ENCODE measurements at regions not wholly inside any gene's neighbourhood (a gene's known extent, or its start where the extent isn't known, plus 50 kb on each side); places are given as distances from the start of the nearest gene placed in this dataset.

GRCh38 chr4:81330018-81330417, 115.0 kb upstream of the PRKG2 start:
- no peaks in the 10 kb centered on the region for H3K4me1 ChIP-seq (ENCODE audit: control insufficient read depth, extremely low read depth, insufficient read depth, low read length)
- no peaks in the 10 kb centered on the region for H3K36me3 ChIP-seq (ENCODE audit: control insufficient read depth in 2 of 2, extremely low read depth in 1 of 2, insufficient read depth in 2 of 2, low read length in 2 of 2)
- no peak overlapping the region for H3K9ac ChIP-seq (replicated peaks; ENCODE audit: extremely low read depth, insufficient read depth, low read length)
- TF ChIP-seq POLR2A (IDR thresholded peaks at IDR 0.05; ENCODE audit: low read depth, low read length) (no peak), MYC (IDR thresholded peaks at IDR 0.05; ENCODE audit: low read depth, low read length) (no peak), POLR2AphosphoS5 (IDR thresholded peaks at IDR 0.05; ENCODE audit: insufficient read depth, low read depth, low read length) (no peak), EZH2 (IDR thresholded peaks at IDR 0.05; ENCODE audit: borderline replicate concordance, low read depth, low read length, severe bottlenecking) (no peak), FOS (IDR thresholded peaks at IDR 0.05; ENCODE audit: borderline replicate concordance, insufficient read depth, low read length) (no peak), JUN (IDR thresholded peaks at IDR 0.05; ENCODE audit: borderline replicate concordance, insufficient read depth, insufficient read length, low read depth) (no peak), CTCF (IDR thresholded peaks at IDR 0.05; ENCODE audit: extremely low read depth in 1 of 2, insufficient read depth in 1 of 2, low read depth in 1 of 2, low read length in 2 of 2) (no peak), MAX (IDR thresholded peaks at IDR 0.05; ENCODE audit: insufficient read depth, insufficient read length) (no peak), GATA2 (IDR thresholded peaks at IDR 0.05; ENCODE audit: insufficient read depth, insufficient read length, low read depth, low read length) (no peak)
- DNase-seq (ENCODE audit: low read depth, low spot score) (no peak), FAIRE-seq (no peak)
- intact Hi-C loops (cut with micrococcal nuclease), result no loop called here
- H3K27ac ChIP-seq (ENCODE audit: insufficient read depth, low read depth, low read length), result no peak overlapping the region
- no peaks in the 10 kb centered on the region for H4K20me1 ChIP-seq (replicated peaks; ENCODE audit: control insufficient read depth, extremely low read depth, insufficient read depth, low read length)
- ChIA-PET CTCF (no interaction called here), POLR2A (no interaction called here)
- H3K4me2 ChIP-seq (ENCODE audit: insufficient read depth, low read length), result no peak overlapping the region
- H3K79me2 ChIP-seq (ENCODE audit: control insufficient read depth, insufficient read depth, low read length), result no peaks in the 10 kb centered on the region
- BruUV-seq (replicated peaks), result no TSS peak
- no peak overlapping the region for H2AFZ ChIP-seq (ENCODE audit: low read depth, low read length)
- no peaks in the 10 kb centered on the region for H3K9me1 ChIP-seq (replicated peaks; ENCODE audit: control insufficient read depth, extremely low read depth, insufficient read depth, low read length)
- dilution Hi-C loops (cut with MboI; ENCODE audit: extremely low pct_ligation_motif_present, low sequenced_read_pairs), result no loop called here
- H3K9me3 ChIP-seq (replicated peaks; ENCODE audit: control insufficient read depth, insufficient read depth, low read length), result no peaks in the 10 kb centered on the region
- H3K4me3 ChIP-seq (replicated peaks in 1 of 3; ENCODE audit: insufficient read depth in 1 of 3, low read depth in 1 of 3, low read length in 3 of 3), result no peak overlapping the region
- no peaks in the 10 kb centered on the region for H3K27me3 ChIP-seq (ENCODE audit: control insufficient read depth in 2 of 2, insufficient read depth in 2 of 2, low read length in 2 of 2)
